ENCODE measurements at regions not wholly inside any gene's neighbourhood (a gene's known extent, or its start where the extent isn't known, plus 50 kb on each side); places are given as distances from the start of the nearest gene placed in this dataset.

- Histone ChIP-seq H3K36me3 (no peaks in the 10 kb centered on the region), H3K4me1 (replicated peaks) (no peaks in the 10 kb centered on the region), H3K27me3 (replicated peaks; ENCODE audit: insufficient read depth) (no peaks in the 10 kb centered on the region), H3K27ac (no peak overlapping the region), H3K9me3 (no peaks in the 10 kb centered on the region), H3K4me3 (no peak overlapping the region)
- DNase-seq (ENCODE audit: low spot score), result no peak
- TF ChIP-seq, protein P1, sequence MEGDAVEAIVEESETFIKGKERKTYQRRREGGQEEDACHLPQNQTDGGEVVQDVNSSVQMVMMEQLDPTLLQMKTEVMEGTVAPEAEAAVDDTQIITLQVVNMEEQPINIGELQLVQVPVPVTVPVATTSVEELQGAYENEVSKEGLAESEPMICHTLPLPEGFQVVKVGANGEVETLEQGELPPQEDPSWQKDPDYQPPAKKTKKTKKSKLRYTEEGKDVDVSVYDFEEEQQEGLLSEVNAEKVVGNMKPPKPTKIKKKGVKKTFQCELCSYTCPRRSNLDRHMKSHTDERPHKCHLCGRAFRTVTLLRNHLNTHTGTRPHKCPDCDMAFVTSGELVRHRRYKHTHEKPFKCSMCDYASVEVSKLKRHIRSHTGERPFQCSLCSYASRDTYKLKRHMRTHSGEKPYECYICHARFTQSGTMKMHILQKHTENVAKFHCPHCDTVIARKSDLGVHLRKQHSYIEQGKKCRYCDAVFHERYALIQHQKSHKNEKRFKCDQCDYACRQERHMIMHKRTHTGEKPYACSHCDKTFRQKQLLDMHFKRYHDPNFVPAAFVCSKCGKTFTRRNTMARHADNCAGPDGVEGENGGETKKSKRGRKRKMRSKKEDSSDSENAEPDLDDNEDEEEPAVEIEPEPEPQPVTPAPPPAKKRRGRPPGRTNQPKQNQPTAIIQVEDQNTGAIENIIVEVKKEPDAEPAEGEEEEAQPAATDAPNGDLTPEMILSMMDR (IDR thresholded peaks at IDR 0.05), result no peak
- TF ChIP-seq POLR2AphosphoS5 (IDR thresholded peaks at IDR 0.05) (no peak), POLR2A (IDR thresholded peaks at IDR 0.05) (no peak)
- intact Hi-C loops (cut with DNase I), result no loop called here
- WGBS, result 74% methylated on average over 3 of the region's 3 CpGs
These were observed 537.6 kb upstream of the IL12A start for GRCh38 chr3:159451067-159451466.

DNA sequence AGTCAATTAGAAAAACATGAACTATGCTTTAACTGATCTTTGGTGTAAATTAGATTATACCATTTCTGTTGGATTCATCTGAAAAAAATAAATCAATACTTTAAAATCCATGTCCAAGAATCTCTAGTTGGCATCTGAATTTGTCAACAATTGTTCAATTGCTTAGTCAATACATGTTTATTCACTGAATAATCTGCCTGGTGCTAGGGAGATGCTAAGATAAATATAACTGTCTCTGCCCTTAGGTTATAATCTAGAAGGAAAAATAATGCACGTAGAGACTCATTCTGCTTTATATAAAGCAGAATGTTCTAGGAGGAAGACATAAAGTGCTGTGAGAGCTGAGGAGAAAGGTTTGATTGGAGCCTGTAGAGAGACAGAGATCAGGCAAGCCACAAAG is 537.2 kb upstream of the IL12A start:
- WGBS, result 55% methylated on average over 1 of the region's 1 CpG
- intact Hi-C loops (cut with DNase I), result no loop called here

GRCh38 chr3:159453036-159453435 is 535.6 kb upstream of the IL12A start:
- no peaks in the 10 kb centered on the region for H3K36me3 ChIP-seq
- no peaks in the 10 kb centered on the region for H3K4me1 ChIP-seq (replicated peaks)
- 80% methylated on average over 5 of the region's 5 CpGs for WGBS
- TF ChIP-seq POLR2A (IDR thresholded peaks at IDR 0.05) (no peak), POLR2AphosphoS5 (IDR thresholded peaks at IDR 0.05) (no peak)
- TF ChIP-seq, protein P1 (IDR thresholded peaks at IDR 0.05), result no peak
- DNase-seq (ENCODE audit: low spot score), result no peak
- intact Hi-C loops (cut with DNase I), result no loop called here
- no peak overlapping the region for H3K4me3 ChIP-seq
- H3K9me3 ChIP-seq, result no peaks in the 10 kb centered on the region
- no peak overlapping the region for H3K27ac ChIP-seq
- H3K27me3 ChIP-seq (replicated peaks; ENCODE audit: insufficient read depth), result no peaks in the 10 kb centered on the region

More for the DNA sequence above, 537.2 kb upstream of the IL12A start:
- no peak for DNase-seq (ENCODE audit: low spot score)
- H3K27ac ChIP-seq, result no peak overlapping the region
- H3K4me3 ChIP-seq, result no peak overlapping the region
- TF ChIP-seq, protein P1 (IDR thresholded peaks at IDR 0.05), result no peak
- no peak for TF ChIP-seq POLR2AphosphoS5 (IDR thresholded peaks at IDR 0.05)
- no peak for TF ChIP-seq POLR2A (IDR thresholded peaks at IDR 0.05)
- no peaks in the 10 kb centered on the region for H3K9me3 ChIP-seq
- H3K36me3 ChIP-seq, result no peaks in the 10 kb centered on the region
- H3K27me3 ChIP-seq (replicated peaks; ENCODE audit: insufficient read depth), result no peaks in the 10 kb centered on the region
- H3K4me1 ChIP-seq (replicated peaks), result no peaks in the 10 kb centered on the region

DNA sequence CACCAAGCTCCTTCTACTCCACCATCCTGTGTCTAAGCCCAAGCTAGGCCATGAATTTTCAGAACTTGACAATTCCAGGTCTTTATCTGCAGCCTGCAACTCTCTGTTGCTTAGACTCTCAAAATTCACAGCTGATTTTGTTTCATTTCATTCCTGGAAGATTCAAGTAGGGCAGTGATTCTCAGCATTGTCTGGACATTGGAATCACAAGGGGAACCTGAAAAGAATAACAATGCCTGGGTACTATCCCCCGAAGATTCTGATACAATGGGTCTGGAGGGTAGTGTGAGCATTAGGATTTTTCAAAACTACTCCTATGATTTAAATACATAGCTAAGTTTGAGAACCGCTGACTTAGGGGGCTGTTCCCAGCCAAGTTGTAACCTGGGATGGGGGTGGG is 534.7 kb upstream of the IL12A start:
- H3K9me3 ChIP-seq, result no peaks in the 10 kb centered on the region
- intact Hi-C loops (cut with DNase I), result no loop called here
- H3K4me1 ChIP-seq (replicated peaks), result no peaks in the 10 kb centered on the region
- H3K27me3 ChIP-seq (replicated peaks; ENCODE audit: insufficient read depth), result no peaks in the 10 kb centered on the region
- H3K36me3 ChIP-seq, result no peaks in the 10 kb centered on the region
- DNase-seq (ENCODE audit: low spot score), result no peak
- TF ChIP-seq, protein P1 (IDR thresholded peaks at IDR 0.05), result no peak
- no peak for TF ChIP-seq POLR2AphosphoS5 (IDR thresholded peaks at IDR 0.05)
- TF ChIP-seq POLR2A (IDR thresholded peaks at IDR 0.05), result no peak
- H3K4me3 ChIP-seq, result no peak overlapping the region
- 57% methylated on average over 2 of the region's 2 CpGs for WGBS
- no peak overlapping the region for H3K27ac ChIP-seq

GRCh38 chr3:159455741-159456181 is 532.9 kb upstream of the IL12A start:
- no peak overlapping the region for H3K4me3 ChIP-seq
- 78% methylated on average over 5 of the region's 5 CpGs for WGBS
- no peak overlapping the region for H3K27ac ChIP-seq
- H3K9me3 ChIP-seq, result no peaks in the 10 kb centered on the region
- DNase-seq (ENCODE audit: low spot score), result no peak
- no peaks in the 10 kb centered on the region for H3K4me1 ChIP-seq (replicated peaks)
- no peak for TF ChIP-seq POLR2A (IDR thresholded peaks at IDR 0.05)
- no peak for TF ChIP-seq POLR2AphosphoS5 (IDR thresholded peaks at IDR 0.05)
- TF ChIP-seq, protein P1 (IDR thresholded peaks at IDR 0.05), result no peak
- H3K27me3 ChIP-seq (replicated peaks; ENCODE audit: insufficient read depth), result no peaks in the 10 kb centered on the region
- intact Hi-C loops (cut with DNase I), result no loop called here
- no peaks in the 10 kb centered on the region for H3K36me3 ChIP-seq
